ENCODE measurements at regions not wholly inside any gene's neighbourhood (a gene's known extent, or its start where the extent isn't known, plus 50 kb on each side); places are given as distances from the start of the nearest gene placed in this dataset.
"Not testable (repeated sequence)": the region's sequence is repeated elsewhere in the genome, so short reads cannot be mapped to it uniquely, and the experiment has no call there.

DNA sequence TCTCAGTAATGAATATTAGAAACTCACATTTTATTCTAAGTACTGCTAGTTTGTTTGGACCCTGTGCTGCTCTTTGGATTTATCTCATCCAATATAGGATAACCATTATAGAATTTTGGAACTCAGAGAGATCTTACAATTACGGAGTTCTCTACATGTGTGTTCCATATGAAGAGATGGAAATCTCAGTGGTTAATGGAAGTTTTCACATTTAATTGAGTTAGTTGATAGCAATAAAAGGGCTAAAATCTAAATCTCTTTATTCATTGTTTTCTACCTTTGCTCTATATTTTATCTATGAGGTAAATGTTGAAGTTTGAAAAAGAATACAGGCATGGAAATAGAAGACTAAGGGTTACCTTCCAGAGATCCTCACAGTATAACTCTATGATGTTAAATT lies 558.0 kb upstream of the KIF2B start:
- POLR2A ChIA-PET, result no interaction called here
- Mint-ChIP-seq H3K27ac (no peak overlapping the region), H3K4me3 (no peak overlapping the region), H3K36me3 (no peaks in the 10 kb centered on the region), H3K9me3 (peaks cover 0 to 14% (median 4%) of the 10 kb centered on the region in 9 donors), H3K27me3 (no peaks in the 10 kb centered on the region), H3K4me1 (no peaks in the 10 kb centered on the region)
- ATAC-seq (no peak), DNase-seq (no peak)

DNA sequence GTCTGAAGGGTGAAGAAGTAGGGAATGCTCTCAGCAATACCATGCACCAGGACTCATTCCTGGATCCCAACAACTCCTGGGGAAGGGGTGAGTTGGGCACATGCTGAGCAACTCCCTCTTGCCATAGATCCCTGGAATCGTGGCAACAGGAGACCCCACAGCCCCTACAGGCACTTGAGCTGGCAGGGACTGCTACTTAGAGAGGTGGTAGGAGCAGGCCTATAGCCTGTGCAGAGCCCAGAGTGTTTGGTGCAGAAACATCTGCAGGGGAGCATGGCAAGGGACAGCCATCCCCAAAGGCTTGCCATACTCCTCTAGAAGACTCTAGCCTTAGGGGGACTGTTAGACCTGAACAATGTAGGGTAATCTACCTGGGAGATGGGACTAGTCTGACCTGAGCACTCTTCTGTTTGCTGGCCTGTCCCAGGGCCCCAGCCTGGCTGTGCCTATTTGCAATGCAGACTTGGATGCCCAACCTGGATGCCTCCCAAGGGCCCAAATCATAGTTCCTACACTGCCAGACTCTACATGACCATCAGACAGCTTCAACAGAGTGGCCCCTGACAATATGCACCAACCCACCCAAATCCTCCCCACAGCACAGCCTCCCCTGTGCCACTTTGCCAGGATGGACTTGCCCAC lies 568.6 kb upstream of the KIF2B start:
- peaks cover 0 to 29% (median 11%) of the 10 kb centered on the region in 9 donors for H3K9me3 Mint-ChIP-seq
- no peak for DNase-seq
- no peaks in the 10 kb centered on the region for H3K36me3 Mint-ChIP-seq
- POLR2A ChIA-PET, result no interaction called here
- H3K4me3 Mint-ChIP-seq, result no peak overlapping the region
- H3K27me3 Mint-ChIP-seq, result no peaks in the 10 kb centered on the region
- peaks cover 0 to 2% (median 0%) of the 10 kb centered on the region in 4 donors for H3K4me1 Mint-ChIP-seq
- no peak overlapping the region for H3K27ac Mint-ChIP-seq
- ATAC-seq, result no peak

DNA sequence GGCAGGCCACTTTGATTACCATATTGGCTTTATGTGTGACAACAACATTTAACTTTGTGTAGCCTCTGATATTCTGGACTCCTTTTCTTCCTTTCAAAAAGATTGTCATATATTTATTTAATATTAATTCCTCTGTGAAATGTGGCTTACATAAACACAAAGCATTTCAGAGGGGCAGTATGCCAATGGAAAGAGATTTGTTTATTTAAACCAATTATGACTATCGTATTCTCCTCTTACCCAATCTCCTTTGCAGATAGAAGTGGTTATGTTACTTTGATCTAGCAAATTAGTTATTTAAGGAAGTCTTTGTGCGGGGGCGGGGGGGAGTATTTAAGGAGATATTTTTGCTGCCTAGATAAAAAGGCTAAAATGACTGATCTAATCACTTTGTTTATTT lies 573.7 kb upstream of the KIF2B start:
- Mint-ChIP-seq H3K9me3 (peaks cover 0 to 10% (median 3%) of the 10 kb centered on the region in 9 donors), H3K27ac (no peak overlapping the region), H3K4me1 (no peaks in the 10 kb centered on the region), H3K36me3 (no peaks in the 10 kb centered on the region), H3K27me3 (no peaks in the 10 kb centered on the region), H3K4me3 (no peak overlapping the region)
- no peak for ATAC-seq
- POLR2A ChIA-PET, result no interaction called here
- DNase-seq, result no peak

DNA sequence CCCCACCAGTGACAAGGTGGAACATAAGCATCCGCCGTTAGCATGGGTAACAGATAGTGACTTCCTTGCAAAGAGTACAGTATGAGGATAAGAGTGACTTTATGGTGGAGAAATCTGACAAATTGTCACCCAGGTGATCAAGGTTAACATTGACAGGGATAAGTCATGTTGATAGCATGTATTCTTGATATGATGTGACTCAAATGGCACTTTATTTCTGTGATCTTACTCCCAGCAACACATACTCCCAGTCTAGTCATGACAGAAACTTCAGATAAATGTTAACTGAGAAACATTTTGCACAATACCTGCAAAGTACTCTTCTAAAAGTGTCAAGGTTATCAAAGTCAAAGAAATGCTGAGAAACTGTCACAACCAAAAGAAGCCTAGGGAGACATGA lies 588.6 kb upstream of the KIF2B start:
- no peaks in the 10 kb centered on the region for H3K27me3 Mint-ChIP-seq
- DNase-seq, result no peak
- H3K9me3 Mint-ChIP-seq, result peaks cover 3 to 32% (median 15%) of the 10 kb centered on the region in 9 donors
- H3K27ac Mint-ChIP-seq, result no peak overlapping the region
- POLR2A ChIA-PET, result no interaction called here
- no peak for ATAC-seq
- H3K4me1 Mint-ChIP-seq, result no peaks in the 10 kb centered on the region
- no peak overlapping the region for H3K4me3 Mint-ChIP-seq
- H3K36me3 Mint-ChIP-seq, result peaks cover 0 to 3% (median 0%) of the 10 kb centered on the region in 3 donors

DNA sequence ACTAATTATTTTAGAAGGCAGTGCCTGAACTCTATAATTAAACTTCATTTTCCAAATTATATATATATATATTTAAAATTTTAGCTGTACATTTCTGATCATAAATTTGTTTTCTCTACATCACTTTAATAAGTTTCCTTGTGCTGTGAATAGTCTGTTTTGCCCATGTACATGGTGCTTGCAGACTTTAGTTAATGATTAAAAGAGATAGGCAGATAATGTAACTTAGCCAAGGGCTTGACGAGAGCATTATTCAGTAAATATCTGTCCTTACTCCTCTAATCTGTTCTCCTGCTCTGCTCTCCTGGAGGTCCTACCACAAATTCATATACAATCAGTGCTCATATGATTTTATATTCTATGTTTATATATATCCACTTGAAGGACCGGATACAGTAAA lies 595.2 kb upstream of the KIF2B start:
- H3K36me3 Mint-ChIP-seq, result peaks cover 0 to 3% (median 0%) of the 10 kb centered on the region in 3 donors
- DNase-seq (no peak), ATAC-seq (no peak)
- POLR2A ChIA-PET, result no interaction called here
- H3K27me3 Mint-ChIP-seq, result no peaks in the 10 kb centered on the region
- H3K9me3 Mint-ChIP-seq, result peaks cover 3 to 38% (median 8%) of the 10 kb centered on the region in 9 donors
- H3K27ac Mint-ChIP-seq, result no peak overlapping the region
- no peaks in the 10 kb centered on the region for H3K4me1 Mint-ChIP-seq
- no peak overlapping the region for H3K4me3 Mint-ChIP-seq

DNA sequence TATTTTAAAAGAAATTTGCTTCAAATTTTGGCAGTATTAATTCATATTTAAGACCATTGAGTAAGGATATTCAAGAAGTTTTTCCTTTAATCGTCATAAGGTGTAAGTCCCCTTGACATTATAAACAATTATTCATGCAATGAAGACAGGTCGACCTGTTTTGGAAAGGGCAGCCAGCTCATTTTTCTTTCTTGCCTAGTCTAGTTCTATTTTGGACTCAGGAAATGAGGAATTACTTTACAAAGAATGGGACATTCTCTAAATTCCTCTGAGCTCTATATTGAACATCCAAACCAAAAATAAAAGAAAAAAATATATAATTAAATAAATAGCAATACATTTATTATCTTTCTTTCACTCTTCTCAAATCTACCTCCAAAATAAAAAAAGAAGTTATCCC lies 595.6 kb upstream of the KIF2B start:
- H3K27me3 Mint-ChIP-seq, result no peaks in the 10 kb centered on the region
- peaks cover 0 to 2% (median 0%) of the 10 kb centered on the region in 3 donors for H3K36me3 Mint-ChIP-seq
- no peak overlapping the region for H3K4me3 Mint-ChIP-seq
- no peak for DNase-seq
- no peaks in the 10 kb centered on the region for H3K4me1 Mint-ChIP-seq
- peaks cover 5 to 42% (median 9%) of the 10 kb centered on the region in 9 donors for H3K9me3 Mint-ChIP-seq
- no peak for ATAC-seq
- POLR2A ChIA-PET, result no interaction called here
- H3K27ac Mint-ChIP-seq, result no peak overlapping the region

DNA sequence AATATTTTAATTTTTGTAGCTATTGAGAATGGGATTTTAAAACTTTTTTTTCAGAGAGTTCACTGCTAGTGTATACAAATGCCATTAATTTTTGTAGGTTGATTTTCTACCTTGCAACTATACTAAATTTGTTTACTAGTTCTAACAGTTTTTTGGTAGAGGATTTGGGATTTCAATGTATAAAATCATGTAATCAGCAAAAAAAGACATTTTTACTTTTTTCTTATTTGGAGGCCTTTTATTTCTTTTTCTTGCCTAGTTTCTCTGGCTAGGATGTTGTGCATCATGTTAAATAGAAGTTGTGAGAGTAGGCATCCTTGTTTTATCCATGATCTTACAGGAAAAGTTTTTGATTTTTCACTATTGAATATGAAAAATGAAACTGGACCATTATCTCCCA lies 602.9 kb upstream of the KIF2B start:
- Mint-ChIP-seq H3K36me3 (no peaks in the 10 kb centered on the region), H3K9me3 (peaks cover 9 to 39% (median 11%) of the 10 kb centered on the region in 9 donors), H3K4me1 (no peaks in the 10 kb centered on the region), H3K27me3 (peaks cover 0 to 2% (median 0%) of the 10 kb centered on the region in 5 donors), H3K4me3 (no peak overlapping the region), H3K27ac (no peak overlapping the region)
- POLR2A ChIA-PET, result no interaction called here
- DNase-seq, result no peak
- ATAC-seq, result no peak

DNA sequence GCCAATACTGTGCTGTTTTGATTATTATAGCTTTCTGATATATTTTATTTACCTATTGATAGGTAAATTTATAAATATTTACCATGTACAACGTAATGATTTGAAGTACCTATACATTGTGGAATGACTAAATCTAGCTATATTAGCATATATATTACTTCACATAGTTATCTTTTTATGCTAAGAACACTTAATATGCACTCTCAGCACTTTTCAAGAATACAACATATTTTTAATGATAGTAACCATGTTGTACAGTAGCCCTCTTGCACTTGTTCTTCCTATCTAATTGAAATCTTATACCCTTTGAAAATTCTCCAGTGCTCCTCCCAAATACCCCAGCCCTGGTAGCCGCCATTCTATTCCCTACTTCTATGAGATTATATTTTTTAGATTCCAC lies 604.0 kb upstream of the KIF2B start:
- DNase-seq (no peak), ATAC-seq (no peak)
- no peak overlapping the region for H3K27ac Mint-ChIP-seq
- H3K36me3 Mint-ChIP-seq, result no peaks in the 10 kb centered on the region
- POLR2A ChIA-PET, result no interaction called here
- H3K4me3 Mint-ChIP-seq, result no peak overlapping the region
- no peaks in the 10 kb centered on the region for H3K4me1 Mint-ChIP-seq
- H3K9me3 Mint-ChIP-seq, result peaks cover 9 to 31% (median 10%) of the 10 kb centered on the region in 9 donors
- peaks cover 0 to 2% (median 0%) of the 10 kb centered on the region in 5 donors for H3K27me3 Mint-ChIP-seq

DNA sequence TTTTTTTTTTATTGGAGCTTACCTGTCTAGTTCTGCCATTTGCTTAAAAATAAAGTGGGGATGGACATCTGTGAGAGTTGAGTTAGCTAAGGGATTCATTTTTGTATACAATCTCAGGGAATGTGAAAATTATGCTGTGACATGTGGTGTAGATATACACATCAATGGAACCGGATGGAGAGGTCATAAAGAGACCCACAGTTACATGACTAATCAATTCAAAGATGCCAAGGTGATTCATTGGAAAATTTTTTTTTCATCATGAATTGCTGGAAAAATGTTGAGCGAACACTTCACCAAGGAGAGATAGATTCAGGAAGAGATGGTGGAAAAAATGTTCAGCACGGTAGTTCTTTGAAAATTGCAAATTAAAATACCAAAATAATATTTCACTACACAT lies 605.4 kb upstream of the KIF2B start:
- DNase-seq (no peak), ATAC-seq (no peak)
- POLR2A ChIA-PET, result no interaction called here
- Mint-ChIP-seq H3K4me1 (no peaks in the 10 kb centered on the region), H3K9me3 (peaks cover 7 to 27% (median 11%) of the 10 kb centered on the region in 9 donors), H3K4me3 (no peak overlapping the region), H3K36me3 (no peaks in the 10 kb centered on the region), H3K27ac (no peak overlapping the region), H3K27me3 (peaks cover 0 to 2% (median 0%) of the 10 kb centered on the region in 5 donors)

DNA sequence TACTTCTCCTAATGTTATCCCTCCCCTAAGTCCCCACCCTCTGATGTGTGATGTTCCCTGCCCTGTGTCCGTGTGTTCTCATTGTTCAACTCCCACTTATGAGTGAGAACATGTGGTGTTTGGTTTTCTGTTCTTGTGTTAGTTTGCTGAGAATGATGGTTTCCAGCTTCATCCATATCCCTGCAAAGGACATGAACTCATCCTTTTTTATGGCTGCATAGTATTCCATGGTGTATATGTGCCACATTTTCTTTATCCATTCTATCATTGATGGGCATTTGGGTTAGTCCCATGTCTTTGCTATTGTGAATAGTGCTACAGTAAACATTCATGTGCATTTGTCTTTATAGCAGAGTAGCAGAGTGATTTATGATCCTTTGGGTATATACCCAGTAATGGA lies 613.8 kb upstream of the KIF2B start:
- H3K4me1 Mint-ChIP-seq, POLR2A ChIA-PET, DNase-seq, H3K4me3 Mint-ChIP-seq, ATAC-seq, H3K27me3 Mint-ChIP-seq, H3K27ac Mint-ChIP-seq, H3K36me3 Mint-ChIP-seq: not testable (repeated sequence)
- peaks cover 2 to 21% (median 8%) of the 10 kb centered on the region in 9 donors for H3K9me3 Mint-ChIP-seq

DNA sequence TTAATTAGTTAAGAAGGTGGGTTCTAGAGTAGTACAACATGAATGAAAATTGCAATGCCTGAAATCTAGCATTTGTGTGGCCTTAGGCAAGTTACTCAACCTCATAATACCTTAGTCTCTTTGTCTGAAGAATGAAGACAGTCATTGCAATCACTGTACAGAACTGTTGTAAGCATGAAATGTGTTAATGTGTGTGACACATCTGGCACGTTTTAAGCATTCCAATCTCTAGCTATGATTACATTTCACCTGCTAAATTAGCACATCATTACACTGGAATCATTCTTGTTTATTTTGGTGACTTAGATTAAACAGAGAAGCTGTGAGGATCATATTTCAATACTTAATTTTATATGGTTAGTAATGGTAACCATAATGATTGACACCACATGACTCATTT lies 629.7 kb upstream of the KIF2B start:
- ATAC-seq (no peak), DNase-seq (no peak)
- H3K4me1 Mint-ChIP-seq, result no peaks in the 10 kb centered on the region
- H3K4me3 Mint-ChIP-seq, result no peak overlapping the region
- peaks cover 0 to 10% (median 2%) of the 10 kb centered on the region in 9 donors for H3K9me3 Mint-ChIP-seq
- POLR2A ChIA-PET, result no interaction called here
- peaks cover 0 to 9% (median 0%) of the 10 kb centered on the region in 3 donors for H3K36me3 Mint-ChIP-seq
- no peak overlapping the region for H3K27ac Mint-ChIP-seq
- H3K27me3 Mint-ChIP-seq, result no peaks in the 10 kb centered on the region

DNA sequence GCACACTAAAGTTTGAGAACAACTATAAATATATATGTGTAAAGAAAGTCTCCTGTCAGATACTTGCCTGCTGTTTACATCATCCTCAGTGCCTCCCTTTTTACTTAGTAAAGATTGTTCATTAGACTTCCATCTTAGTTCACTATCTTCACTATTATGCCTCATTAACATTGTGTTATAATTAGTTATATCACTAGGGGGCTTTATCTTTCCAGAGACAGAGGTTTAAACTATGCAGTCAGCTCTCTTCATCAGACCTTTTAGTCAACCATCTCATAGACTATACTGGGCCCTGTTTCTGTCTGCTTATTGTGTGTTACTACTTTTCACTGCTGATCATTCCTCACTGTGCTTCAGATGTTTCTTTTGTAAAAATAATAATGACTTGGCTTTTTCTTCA lies 630.8 kb upstream of the KIF2B start:
- no peaks in the 10 kb centered on the region for H3K27me3 Mint-ChIP-seq
- peaks cover 0 to 10% (median 2%) of the 10 kb centered on the region in 9 donors for H3K9me3 Mint-ChIP-seq
- H3K4me1 Mint-ChIP-seq, result no peaks in the 10 kb centered on the region
- no peak for DNase-seq
- POLR2A ChIA-PET, result no interaction called here
- H3K4me3 Mint-ChIP-seq, result no peak overlapping the region
- peaks cover 0 to 9% (median 0%) of the 10 kb centered on the region in 3 donors for H3K36me3 Mint-ChIP-seq
- no peak for ATAC-seq
- no peak overlapping the region for H3K27ac Mint-ChIP-seq

DNA sequence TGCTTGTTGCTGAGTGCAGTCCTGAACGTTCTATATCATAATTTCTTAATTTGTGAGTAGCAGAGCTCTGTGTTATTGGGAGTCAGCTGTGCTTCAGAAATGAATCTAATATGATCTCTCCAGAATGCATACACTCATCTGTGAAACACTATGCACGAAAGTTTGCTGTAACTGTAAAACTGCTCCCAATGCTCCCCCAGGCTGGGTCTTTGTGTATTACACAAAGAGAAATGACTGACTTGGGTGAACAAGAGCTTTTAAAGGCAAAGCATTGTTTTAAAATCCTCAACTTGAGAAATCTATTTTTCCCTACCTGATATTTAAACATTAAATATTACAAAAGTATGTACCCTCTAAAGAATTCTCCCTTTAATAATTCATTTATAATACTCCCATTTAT lies 636.7 kb upstream of the KIF2B start:
- Mint-ChIP-seq H3K27ac (no peak overlapping the region), H3K4me3 (no peak overlapping the region), H3K27me3 (no peaks in the 10 kb centered on the region), H3K4me1 (no peaks in the 10 kb centered on the region), H3K9me3 (peaks cover 0 to 32% (median 15%) of the 10 kb centered on the region in 9 donors), H3K36me3 (peaks cover 0 to 4% (median 0%) of the 10 kb centered on the region in 3 donors)
- DNase-seq (no peak), ATAC-seq (no peak)
- POLR2A ChIA-PET, result no interaction called here

DNA sequence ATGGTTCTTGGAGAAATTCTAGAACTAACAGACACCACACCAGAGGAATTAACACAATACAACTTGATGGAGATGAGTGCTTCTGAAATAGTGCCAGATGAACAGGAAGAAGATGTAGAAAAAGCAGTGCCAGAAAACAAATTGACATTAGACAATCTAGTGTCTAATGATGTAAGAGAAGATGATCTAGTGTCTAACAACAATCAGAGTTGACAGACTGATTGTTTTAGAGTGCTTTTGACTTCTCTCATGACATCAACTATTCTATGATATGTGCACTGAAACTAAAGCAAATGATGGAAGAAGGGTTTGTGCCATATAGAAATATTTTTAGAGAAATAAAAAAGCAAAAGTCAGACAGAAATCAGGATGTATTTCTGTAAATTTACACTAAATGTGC lies 646.1 kb upstream of the KIF2B start:
- Mint-ChIP-seq H3K36me3 (no peaks in the 10 kb centered on the region), H3K27me3 (no peaks in the 10 kb centered on the region), H3K27ac (no peak overlapping the region), H3K4me3 (no peak overlapping the region), H3K4me1 (no peaks in the 10 kb centered on the region), H3K9me3 (peaks cover 0 to 31% (median 6%) of the 10 kb centered on the region in 9 donors)
- ATAC-seq (no peak), DNase-seq (no peak)
- POLR2A ChIA-PET, result no interaction called here

Data from naive thymus-derived CD8-positive, alpha-beta T cell (primary cell).